ENCODE measurements at regions not wholly inside any gene's neighbourhood (a gene's known extent, or its start where the extent isn't known, plus 50 kb on each side); places are given as distances from the start of the nearest gene placed in this dataset.

DNA sequence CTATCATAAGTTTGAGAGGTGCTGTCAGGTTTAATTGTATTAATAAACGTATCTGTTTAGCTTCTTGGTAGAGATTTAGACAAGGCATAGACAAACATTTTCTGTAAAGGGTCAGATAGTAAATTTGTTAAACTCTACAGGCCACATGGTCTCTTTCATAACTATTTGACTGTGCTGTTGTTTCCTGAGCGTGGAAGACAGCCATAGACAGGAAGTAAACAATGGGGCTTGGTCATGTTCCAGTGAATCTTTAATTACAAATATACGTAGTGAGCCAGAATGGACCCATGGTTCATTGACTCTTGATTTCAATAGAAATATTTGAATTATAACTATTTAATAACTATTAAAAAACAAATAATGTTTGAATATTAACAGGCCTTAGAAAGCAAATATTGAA is 451.1 kb downstream of the SH2D4B start:
- TF ChIP-seq, protein P1, sequence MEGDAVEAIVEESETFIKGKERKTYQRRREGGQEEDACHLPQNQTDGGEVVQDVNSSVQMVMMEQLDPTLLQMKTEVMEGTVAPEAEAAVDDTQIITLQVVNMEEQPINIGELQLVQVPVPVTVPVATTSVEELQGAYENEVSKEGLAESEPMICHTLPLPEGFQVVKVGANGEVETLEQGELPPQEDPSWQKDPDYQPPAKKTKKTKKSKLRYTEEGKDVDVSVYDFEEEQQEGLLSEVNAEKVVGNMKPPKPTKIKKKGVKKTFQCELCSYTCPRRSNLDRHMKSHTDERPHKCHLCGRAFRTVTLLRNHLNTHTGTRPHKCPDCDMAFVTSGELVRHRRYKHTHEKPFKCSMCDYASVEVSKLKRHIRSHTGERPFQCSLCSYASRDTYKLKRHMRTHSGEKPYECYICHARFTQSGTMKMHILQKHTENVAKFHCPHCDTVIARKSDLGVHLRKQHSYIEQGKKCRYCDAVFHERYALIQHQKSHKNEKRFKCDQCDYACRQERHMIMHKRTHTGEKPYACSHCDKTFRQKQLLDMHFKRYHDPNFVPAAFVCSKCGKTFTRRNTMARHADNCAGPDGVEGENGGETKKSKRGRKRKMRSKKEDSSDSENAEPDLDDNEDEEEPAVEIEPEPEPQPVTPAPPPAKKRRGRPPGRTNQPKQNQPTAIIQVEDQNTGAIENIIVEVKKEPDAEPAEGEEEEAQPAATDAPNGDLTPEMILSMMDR (IDR thresholded peaks at IDR 0.05) = no peak
- TF ChIP-seq POLR2A (IDR thresholded peaks at IDR 0.05) (no peak), POLR2AphosphoS5 (IDR thresholded peaks at IDR 0.05; ENCODE audit: insufficient read depth in 1 of 2, low read depth in 1 of 2) (no peak)
